Hematopoietic multipotent progenitor cell (in vitro differentiated cells): ENCODE measurements at regions not wholly inside any gene's neighbourhood (a gene's known extent, or its start where the extent isn't known, plus 50 kb on each side); places are given as distances from the start of the nearest gene placed in this dataset.
"Not testable (repeated sequence)": the region's sequence is repeated elsewhere in the genome, so short reads cannot be mapped to it uniquely, and the experiment has no call there.

ENCODE experiments used
- DNase-seq, 3 donors: peaks; one replicate each; pipeline ENCODE4 v3.0.0-alpha.2; 2011 to 2015; ENCODE audit warnings: low read depth in 2 of 3, low spot score in 2 of 3

DNA sequence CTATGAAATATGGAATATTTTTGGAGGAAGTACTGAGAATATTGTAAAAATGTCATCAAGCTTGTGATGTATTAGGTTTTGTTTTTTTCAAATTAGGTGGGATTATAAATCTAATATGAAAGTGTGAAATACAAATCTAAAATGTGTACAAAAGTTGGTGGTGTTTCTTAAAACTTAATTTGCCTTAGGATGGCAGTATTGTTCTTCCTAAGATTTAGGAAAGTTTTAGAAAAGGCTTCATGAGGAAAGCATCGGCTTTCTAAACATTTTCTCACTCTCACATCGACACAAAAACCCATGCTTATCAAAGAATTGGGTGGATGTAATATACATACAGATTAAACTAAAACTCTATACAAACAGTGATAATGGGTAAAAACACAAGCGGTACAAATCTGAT lies 972.0 kb upstream of the PCDH20 start:
- no peak for DNase-seq

GRCh38 chr13:62379241-62379640 lies 963.6 kb upstream of the PCDH20 start:
- DNase-seq, result not testable (repeated sequence)

GRCh38 chr13:62377838-62378237 lies 962.2 kb upstream of the PCDH20 start:
- no peak for DNase-seq

- no peak for DNase-seq
These were observed 960.0 kb upstream of the PCDH20 start for GRCh38 chr13:62375653-62376052.

DNA sequence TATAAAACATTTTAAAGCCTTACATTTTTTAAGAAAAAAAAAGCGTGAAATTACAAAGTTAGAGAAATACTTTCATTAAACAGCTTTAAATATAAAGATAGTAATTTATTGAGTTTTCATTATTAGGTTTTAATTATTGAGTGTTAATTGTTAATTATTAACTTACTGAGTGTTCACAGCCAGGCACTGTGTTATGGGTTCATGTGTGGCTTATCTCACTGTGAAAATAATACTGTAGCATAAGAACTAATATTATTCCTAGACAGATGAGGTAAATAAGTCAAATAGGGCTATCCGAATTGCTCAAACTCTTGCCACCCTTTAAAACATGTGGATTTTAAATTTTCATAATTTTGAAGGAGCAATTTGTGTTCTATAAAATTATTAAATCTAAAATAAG lies 956.1 kb upstream of the PCDH20 start:
- DNase-seq, result no peak

DNA sequence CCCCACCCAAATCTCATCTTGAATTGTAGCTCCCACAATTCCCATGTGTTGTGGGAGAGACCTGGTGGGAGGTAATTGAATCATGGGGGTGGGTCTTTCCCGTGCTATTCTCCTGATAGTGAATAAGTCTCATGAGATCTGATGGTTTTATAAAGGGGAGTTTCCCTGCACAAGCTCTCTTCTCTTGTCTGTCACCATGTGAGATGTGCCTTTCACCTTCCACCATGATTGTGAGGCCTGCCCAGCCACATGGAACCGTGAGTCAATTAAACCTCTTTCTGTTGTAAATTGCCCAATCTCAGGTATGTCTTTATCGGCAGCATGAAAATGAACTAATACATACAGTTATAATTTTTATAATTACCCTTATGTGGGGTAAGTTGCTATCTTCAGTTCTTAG lies 952.3 kb upstream of the PCDH20 start:
- DNase-seq, result not testable (repeated sequence)

DNA sequence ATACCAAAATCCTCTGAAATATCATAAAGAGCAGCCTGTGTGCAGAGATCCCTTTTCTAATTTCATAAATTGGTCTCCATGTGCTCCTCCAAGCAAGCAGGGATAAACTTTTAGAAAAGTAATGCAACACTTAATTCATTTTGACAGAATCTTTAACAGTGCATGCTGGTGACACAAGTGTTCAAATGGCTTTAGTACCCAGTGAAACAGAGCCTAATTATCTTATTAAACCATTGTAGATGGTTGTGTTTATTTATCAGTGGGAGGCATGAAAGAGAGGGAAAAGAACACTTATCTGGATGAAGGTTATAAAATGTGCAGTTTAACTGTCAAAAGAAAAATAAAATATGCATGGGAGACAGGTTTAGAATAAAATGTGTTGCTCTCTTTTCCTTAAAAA lies 945.0 kb upstream of the PCDH20 start:
- no peak for DNase-seq

DNA sequence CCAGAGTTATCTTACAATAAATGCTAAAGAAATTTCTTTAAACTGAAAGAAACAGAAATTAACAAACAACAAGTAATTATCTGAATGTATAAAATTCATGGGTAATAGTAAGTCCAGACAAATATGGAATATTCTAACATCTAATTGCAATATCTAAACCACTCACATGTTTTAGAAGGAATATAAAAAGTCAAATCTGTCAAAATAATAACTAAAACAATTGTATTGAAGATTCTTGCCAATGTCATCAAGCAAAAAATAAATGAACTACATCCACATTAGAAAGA lies 942.9 kb upstream of the PCDH20 start:
- no peak for DNase-seq

- no peak for DNase-seq
These were observed 942.4 kb upstream of the PCDH20 start for GRCh38 chr13:62357887-62358645.

GRCh38 chr13:62356977-62357376 lies 941.3 kb upstream of the PCDH20 start:
- DNase-seq, result no peak

GRCh38 chr13:62337109-62337880 lies 921.6 kb upstream of the PCDH20 start:
- DNase-seq, result no peak

GRCh38 chr13:62336507-62336906 lies 920.9 kb upstream of the PCDH20 start:
- no peak for DNase-seq

DNA sequence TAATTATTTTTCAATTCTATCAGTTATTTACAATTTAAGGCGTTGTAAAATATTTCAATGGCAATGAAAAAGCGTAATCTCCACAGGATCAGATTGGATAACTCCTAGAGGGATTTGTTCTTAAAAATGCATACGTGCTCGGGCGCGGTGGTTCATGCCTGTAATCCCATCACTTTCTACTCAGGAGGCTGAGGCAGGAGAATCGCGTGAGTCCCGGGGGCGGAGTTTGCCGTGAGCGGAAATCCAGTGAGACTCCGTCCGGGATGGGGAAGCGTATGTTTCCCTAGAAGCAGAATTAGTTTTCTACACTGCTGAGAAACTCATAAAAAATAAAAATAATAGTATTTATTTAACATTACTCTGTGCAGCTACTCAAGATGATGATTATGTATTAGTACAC lies 917.8 kb upstream of the PCDH20 start:
- DNase-seq, result no peak

GRCh38 chr13:62331384-62331783 lies 915.7 kb upstream of the PCDH20 start:
- no peak for DNase-seq

DNA sequence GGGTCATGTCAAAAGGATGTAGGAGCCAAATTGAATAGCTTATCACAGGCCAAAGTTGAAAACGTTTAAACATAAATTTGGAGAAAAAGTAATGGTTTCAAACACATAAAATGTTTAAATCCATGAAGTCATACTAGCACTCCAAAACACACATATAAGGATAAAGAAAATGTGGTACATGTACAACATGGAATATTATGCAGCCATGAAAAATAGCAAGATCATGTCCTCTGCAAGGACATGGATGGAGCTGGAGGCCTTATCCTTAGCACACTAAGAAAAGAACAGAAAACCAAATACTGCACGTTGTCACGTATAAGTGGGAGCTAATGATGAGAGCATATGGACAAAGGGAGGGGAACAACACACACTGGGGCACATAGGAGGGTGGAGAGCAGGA lies 911.7 kb upstream of the PCDH20 start:
- DNase-seq, result no peak

GRCh38 chr13:62324842-62325241 lies 909.2 kb upstream of the PCDH20 start:
- no peak for DNase-seq

GRCh38 chr13:62321895-62322294 lies 906.2 kb upstream of the PCDH20 start:
- no peak for DNase-seq

DNA sequence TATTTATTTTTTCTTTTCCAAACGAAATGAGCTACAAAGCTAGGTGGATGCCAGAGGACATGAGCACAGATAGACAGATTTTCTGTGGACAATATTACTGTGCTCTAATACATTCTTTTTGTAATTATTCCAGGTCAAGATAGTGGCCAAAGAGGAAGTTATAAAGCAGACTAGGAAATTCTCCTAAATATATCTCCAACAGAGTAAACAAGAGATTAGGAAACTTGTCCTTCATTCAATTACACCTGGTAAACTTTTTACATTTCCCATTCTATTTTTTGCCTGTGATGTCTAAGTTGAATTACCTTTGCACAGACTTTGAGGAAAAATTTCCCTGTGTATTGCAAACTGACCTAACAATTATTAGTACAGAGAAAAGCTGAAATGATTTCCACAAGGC lies 905.5 kb upstream of the PCDH20 start:
- no peak for DNase-seq

- peak in 2 of 3 donors; percentile 21 to 59 for DNase-seq
These were observed 904.8 kb upstream of the PCDH20 start for GRCh38 chr13:62320129-62321108.

DNA sequence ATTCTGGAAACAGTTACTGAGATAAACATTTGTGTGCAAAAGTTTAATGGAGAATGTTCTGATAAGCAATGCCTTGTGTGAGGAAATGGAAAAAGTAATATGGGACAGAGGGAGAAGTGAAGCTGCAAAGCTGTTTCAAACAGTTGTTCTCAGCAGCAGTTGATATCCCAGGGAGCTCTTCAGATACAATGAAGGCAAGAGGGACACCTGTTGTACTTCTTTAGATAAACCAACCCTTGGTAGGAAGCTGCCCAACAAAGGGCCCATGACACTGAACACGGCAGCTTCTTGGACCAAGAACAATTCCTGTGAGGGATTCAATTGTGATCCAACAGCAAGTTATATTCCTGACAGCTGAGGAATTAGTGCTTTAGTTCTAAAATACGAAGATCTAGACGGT lies 894.3 kb upstream of the PCDH20 start:
- no peak for DNase-seq

- peak in 1 of 3 donors; percentile 1 for DNase-seq
These were observed 890.1 kb upstream of the PCDH20 start for GRCh38 chr13:62305756-62306155.
